H1 (cell line): ENCODE measurements at regions not wholly inside any gene's neighbourhood (a gene's known extent, or its start where the extent isn't known, plus 50 kb on each side); places are given as distances from the start of the nearest gene placed in this dataset.

Experiments
- FOSL1 ChIP-seq: IDR thresholded peaks from 2 replicates; pipeline ENCODE4 v1.6.1; 2011; ENCODE audit warnings: mild to moderate bottlenecking, low read depth, low read length, moderate library complexity; ENCODE audit not compliant: insufficient read depth
- JUND ChIP-seq: IDR thresholded peaks from 2 replicates; pipeline ENCODE4 v1.6.1; 2011; ENCODE audit warnings: mild to moderate bottlenecking, improper control_type of control experiment, low read length
- POU5F1 ChIP-seq: IDR thresholded peaks from 2 replicates; pipeline ENCODE4 v1.6.1; 2011; ENCODE audit warnings: low read depth, mild to moderate bottlenecking, low read length, moderate library complexity
- TF ChIP-seq, protein P1 (sequence below): IDR thresholded peaks from 2 replicates; pipeline ENCODE4 v1.6.1; 2012; ENCODE audit warnings: low read length, inconsistent platforms

DNA sequence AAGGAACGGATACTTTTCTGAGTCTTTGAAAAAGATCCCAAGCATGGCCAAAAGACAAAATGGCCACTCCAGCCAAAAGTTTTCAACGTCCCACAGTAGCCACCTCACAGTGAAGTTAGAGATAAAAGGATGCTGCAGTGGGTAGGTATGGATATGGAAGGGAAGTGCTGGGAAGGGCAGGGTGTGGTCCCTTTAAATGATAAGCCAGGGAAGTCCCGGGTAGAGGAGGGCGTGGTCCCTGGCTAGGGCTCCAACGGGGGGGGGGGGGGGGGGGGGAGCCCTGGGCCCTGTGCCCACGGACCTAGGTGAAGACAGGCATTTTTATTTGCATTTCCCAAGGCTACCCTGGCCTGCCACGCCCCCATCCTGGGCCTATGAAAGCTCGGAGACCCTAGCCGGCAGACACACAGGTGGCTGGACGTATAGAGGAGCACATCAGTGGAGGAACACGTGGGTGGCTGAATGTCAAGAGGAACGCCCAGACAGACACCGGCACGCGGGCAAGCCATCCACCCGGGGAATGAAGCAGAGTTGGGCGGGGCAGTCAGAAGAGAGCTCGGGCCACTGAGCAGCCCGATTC lies 306.7 kb downstream of the NFIB start (continued):
- TF ChIP-seq FOSL1 (no peak), POU5F1 (no peak), JUND (no peak)
- TF ChIP-seq, protein P1, sequence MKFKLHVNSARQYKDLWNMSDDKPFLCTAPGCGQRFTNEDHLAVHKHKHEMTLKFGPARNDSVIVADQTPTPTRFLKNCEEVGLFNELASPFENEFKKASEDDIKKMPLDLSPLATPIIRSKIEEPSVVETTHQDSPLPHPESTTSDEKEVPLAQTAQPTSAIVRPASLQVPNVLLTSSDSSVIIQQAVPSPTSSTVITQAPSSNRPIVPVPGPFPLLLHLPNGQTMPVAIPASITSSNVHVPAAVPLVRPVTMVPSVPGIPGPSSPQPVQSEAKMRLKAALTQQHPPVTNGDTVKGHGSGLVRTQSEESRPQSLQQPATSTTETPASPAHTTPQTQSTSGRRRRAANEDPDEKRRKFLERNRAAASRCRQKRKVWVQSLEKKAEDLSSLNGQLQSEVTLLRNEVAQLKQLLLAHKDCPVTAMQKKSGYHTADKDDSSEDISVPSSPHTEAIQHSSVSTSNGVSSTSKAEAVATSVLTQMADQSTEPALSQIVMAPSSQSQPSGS: no peak
